ENCODE measurements at regions not wholly inside any gene's neighbourhood (a gene's known extent, or its start where the extent isn't known, plus 50 kb on each side); places are given as distances from the start of the nearest gene placed in this dataset.
"Not testable (repeated sequence)": the region's sequence is repeated elsewhere in the genome, so short reads cannot be mapped to it uniquely, and the experiment has no call there.

- DNase-seq (ENCODE audit: low read depth): no peak
These were observed 71.4 kb downstream of the TLR4 start for GRCh38 chr9:117775591-117775990.

DNA sequence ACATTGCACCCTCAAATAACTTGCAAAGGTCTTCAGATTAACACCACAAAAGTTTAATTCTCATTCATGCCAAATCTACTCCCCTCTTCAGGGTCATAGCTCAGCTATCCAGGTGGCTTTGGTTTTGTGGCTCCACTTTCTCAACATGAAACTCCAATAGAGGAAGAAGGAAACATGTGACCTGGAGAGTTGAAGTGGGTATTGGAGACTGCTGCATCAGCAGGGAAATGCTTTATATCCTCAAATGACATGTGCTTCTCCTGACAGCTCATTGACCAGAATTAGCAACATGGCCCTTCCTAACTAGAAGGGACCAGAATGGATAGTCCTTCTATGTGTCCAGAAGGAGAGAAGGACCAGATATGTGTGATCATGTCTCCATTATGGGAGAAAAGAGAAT lies 73.6 kb downstream of the TLR4 start:
- DNase-seq (ENCODE audit: low read depth): no peak

GRCh38 chr9:117779760-117780159 lies 75.6 kb downstream of the TLR4 start:
- no peak for DNase-seq (ENCODE audit: low read depth)

DNA sequence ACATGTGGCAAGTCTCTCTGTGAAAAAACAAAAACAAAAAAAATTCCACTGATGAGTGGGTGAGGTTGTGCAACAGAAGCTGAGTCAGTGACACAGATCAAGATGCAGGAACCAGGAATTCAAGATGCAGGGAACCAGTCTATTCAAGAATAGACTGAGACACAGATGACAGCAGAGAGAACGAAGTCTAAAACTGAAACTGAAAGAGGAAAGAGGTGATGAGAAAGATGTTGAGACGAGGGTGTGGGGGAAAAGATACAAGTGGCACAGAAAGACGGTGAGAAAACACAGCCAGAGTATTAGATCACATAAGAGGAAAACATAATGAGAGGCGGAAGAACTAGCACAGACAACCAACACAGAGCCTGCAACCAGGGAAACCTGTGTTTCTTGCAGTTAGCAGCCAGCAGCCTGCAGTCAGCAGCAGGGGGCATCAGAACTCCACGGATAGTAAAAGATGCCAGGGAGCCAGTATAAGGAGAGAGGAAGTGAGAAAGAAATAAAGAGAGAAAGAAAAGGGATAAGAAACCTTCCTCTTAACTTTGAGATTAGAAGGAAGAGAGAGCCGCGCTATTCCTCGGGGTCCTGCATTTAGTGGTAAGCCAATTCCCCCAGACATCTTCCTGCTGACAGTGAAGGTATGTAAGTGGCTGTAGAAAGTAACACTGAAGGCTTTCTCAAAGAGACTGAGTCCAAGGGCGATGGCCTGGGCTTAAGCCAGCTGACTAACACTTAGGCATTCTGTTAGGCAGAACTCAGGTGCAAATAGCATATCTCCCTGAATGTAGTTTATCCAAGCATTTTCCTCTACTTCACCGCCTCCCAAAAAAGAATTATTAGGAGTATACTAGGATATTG lies 79.0 kb downstream of the TLR4 start:
- peak; percentile 73 for DNase-seq (ENCODE audit: low read depth)

DNA sequence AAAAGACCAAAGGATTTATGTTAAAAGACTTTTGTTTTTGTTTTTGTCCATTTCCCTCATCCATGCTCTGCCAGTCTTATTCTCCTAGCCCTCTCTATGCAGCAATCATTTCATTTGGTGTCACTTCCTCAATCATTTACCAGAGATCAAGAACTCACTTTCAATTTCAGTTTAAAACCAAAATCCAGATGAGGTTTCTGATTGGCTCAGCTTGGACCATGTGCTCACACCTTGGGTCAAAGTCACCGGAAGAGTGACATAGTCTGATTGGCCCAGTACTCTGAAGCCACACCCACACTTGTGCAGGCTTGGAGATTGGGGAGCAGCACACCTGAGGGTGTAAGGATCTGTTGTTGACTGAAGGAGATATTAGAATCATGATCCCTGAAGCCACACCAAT lies 79.6 kb downstream of the TLR4 start:
- DNase-seq (ENCODE audit: low read depth): no peak

DNA sequence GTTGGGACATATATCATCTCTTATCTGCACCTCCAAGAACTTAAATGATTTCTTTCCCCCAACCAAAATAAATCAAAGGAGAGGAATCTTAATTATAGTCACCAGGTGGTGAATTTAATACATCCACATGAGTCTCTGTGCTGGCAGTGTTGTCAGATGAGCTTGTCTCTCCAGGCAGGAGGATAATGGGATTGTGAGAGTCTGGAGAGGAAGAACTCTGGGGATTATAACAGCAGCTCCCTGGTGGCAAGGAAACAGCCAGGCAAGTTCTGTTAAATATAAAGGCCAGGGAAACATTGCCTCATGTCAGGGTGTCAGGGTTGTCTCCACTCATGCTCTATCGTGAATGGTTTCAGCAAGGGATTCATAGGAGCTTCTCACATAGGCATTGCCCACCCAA lies 80.8 kb downstream of the TLR4 start:
- no peak for DNase-seq (ENCODE audit: low read depth)

DNA sequence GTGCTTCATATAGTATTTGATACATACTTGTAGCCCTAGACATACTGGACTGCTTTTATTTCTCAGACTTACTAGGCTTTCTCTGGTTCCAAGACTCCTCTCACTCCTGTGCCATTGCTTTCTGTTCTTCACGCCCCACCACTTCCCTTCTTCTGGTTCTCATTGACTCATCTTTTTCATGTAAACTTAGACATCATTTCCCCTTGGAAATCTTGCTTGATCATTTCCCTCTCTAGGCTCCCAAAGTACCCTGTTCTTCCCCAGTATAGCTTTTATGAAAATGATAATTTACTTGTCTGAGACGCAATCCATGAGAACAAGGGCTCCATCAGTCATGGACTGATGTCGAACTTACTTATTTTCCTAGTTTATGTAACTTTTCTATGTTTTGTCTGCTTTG lies 83.5 kb downstream of the TLR4 start:
- no peak for DNase-seq (ENCODE audit: low read depth)

DNA sequence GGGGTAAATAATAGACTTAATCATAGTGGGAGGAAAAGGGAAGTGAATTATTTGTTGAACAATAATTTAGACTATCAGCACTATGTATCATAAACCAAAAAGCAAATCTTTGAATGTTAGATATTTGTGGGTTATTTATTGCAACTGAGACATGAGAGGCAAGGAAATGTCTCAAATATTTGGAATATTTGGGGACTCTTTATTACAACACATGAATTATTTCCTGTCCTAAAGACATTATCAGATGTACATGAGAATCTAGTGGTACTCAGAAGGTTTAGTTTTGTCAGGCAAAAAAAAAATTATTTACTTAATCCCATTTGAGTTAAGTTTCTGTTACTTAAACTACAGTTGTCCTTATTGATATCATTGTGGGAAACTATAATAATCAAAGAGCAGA lies 91.1 kb downstream of the TLR4 start:
- no peak for DNase-seq (ENCODE audit: low read depth)

GRCh38 chr9:117796681-117797080 lies 92.5 kb downstream of the TLR4 start:
- DNase-seq (ENCODE audit: low read depth): peak; percentile 49

DNA sequence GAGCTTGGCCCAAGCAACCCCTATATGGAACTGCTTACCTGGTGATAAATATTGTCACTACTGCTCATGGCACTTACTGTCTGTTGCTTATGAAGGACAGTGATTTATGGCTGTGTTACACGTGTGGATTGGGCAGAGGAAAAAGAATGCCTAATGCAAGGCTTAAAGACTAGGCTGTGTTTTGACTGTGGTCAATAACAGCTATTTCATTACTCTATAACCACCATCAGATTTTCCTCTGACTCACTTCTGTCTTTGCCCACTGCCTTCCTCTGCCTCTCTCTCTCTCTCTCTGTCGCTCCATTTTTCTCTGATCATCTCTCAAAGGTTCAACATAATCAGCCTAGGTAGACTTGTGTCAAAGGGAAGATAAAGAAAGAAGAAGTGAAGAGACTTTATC lies 96.2 kb downstream of the TLR4 start:
- DNase-seq (ENCODE audit: low read depth): no peak

- no peak for DNase-seq (ENCODE audit: low read depth)
These were observed 105.5 kb downstream of the TLR4 start for GRCh38 chr9:117809751-117810150.

DNA sequence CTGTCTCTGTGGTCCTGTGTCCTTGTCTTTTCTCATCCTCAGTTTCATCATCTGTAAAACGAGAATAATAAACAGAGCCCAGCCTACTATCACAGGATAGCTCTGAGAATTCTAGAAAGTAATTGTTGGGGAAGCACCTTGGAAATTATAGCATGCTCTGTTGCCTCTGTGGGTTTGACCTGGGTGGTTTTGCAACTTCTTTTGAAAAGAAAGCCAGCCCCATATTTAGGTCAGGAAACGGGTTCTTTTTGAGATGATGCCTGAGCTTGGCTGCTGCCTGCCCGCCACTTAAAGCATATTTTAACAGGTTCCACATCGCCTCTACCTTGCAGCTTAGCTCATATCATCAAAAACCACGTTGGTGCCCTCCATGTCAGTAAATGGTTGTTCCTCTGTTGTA lies 111.1 kb downstream of the TLR4 start:
- no peak for DNase-seq (ENCODE audit: low read depth)

GRCh38 chr9:117815948-117816347 lies 111.7 kb downstream of the TLR4 start:
- no peak for DNase-seq (ENCODE audit: low read depth)

- no peak for DNase-seq (ENCODE audit: low read depth)
These were observed 117.8 kb downstream of the TLR4 start for GRCh38 chr9:117821954-117822353.

GRCh38 chr9:117823576-117823975 lies 119.4 kb downstream of the TLR4 start:
- DNase-seq (ENCODE audit: low read depth): no peak

DNA sequence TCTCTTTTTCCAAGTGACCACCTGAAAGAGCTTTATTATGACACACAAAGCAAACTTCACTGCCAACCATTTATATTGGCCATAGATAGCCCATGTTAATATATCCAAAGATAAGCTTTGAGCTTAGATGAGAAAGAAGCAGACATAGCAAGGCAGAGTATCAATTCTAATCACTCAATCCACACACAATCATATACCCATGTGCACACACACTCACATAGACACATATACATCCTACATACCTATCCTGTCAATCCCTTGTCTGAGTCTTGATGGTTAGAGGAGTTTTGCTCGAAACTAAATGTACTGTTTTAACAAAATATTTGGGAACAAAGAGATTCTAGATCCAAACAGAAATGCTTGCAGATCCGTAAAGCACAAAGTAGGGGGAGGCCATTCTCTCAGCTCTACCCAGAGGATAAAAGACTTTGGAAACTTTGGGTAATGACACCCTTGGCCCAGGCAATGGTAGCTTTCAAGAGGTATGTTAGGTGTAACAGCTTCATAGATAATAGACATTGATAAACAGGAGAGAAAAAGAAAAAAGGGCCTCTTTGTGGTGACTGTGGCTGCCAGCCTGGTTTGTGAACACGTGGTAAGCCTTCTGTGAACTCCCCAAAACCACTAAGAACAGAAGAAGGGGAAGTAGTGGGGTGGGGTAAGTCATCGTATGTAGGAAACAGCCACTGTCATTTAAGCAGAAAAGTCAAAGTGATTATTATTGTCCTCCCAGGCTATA lies 121.6 kb downstream of the TLR4 start:
- no peak for DNase-seq (ENCODE audit: low read depth)

DNA sequence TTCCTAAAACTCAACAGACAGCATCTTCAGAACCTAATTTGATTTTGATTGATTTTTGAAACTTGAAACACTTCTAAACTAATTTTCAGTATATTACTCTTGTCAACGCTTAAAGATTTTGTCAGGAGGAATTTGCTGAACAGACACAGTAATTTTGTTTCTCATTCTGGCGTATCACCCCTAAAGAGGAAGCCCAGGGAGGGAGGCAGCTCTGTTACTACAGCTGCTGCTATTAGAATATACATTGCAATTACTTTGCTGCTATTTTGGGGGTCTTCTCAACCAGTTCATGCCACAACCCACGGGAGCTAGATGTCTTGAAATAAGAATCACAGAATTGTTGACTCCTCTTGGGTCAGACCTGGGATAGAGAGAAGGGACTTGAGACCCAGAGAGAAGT lies 122.6 kb downstream of the TLR4 start:
- DNase-seq (ENCODE audit: low read depth): no peak

GRCh38 chr9:117827456-117827855 lies 123.3 kb downstream of the TLR4 start:
- DNase-seq (ENCODE audit: low read depth): no peak

GRCh38 chr9:117828466-117828865 lies 124.3 kb downstream of the TLR4 start:
- no peak for DNase-seq (ENCODE audit: low read depth)

DNA sequence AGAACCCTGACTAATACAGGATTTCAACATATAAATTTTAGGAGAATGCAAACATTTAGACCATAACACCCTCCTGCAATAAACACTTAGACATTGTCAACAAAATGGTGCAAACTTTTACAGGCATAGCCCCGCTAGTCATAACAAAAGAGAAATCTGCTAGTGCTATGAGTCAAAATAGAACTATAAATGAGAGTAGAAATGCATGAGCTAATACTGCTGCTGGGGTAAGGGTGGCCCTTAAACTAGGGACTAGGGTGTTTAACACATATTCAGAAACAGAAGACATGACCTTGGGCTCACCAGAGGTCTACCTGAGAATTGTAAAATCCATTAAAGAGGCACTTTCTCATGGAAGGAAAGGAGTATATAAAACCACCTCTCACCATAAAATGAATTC lies 131.6 kb downstream of the TLR4 start:
- no peak for DNase-seq (ENCODE audit: low read depth)

- DNase-seq (ENCODE audit: low read depth): no peak
These were observed 135.7 kb downstream of the TLR4 start for GRCh38 chr9:117839862-117840261.

GRCh38 chr9:117851836-117852461 lies 147.7 kb downstream of the TLR4 start:
- not testable (repeated sequence) for DNase-seq (ENCODE audit: low read depth)

DNA sequence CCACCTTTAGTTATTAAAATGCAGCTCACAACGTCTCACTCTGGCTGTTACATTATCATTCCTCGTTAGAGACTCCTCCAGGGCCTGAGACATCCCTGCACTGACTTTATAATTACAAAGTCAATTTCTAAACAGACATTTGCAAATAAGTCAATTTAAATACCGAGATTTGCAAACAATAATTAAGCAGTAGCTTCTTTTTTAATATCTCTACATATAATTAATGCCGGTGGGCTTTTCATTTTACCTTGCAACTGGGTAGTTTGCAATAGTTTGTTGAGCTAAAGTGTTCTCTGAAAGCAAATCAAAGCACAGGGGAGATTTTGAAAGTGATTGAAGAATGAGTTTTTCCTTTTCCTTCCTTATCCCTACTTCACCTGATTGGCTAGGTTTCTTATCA lies 154.4 kb downstream of the TLR4 start:
- DNase-seq (ENCODE audit: low read depth): no peak

All from stromal cell of bone marrow (primary cell).